ENCODE measurements at regions not wholly inside any gene's neighbourhood (a gene's known extent, or its start where the extent isn't known, plus 50 kb on each side); places are given as distances from the start of the nearest gene placed in this dataset.
"Not testable (repeated sequence)": the region's sequence is repeated elsewhere in the genome, so short reads cannot be mapped to it uniquely, and the experiment has no call there.

DNA sequence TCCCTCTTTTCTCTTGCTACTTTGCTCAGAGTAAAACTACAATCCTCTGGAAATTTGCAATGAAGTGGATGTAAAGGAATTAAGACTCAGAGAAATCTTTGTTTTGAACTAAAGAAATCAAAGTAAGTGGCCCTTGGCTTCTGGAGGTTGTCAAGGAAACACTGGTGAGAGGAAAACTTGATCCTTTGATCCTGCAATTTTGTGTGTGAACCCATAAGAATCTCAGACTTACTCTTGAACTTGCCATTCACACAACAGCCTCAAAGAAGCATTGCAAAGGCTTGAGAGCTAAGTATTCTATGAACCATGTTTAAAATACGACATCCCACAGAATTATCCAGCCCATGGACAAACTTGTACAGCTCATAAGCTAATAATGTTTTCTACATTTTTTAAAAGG, 827.5 kb downstream of the TAF11L14 start:
- DNase-seq (ENCODE audit: low spot score) = no peak

DNA sequence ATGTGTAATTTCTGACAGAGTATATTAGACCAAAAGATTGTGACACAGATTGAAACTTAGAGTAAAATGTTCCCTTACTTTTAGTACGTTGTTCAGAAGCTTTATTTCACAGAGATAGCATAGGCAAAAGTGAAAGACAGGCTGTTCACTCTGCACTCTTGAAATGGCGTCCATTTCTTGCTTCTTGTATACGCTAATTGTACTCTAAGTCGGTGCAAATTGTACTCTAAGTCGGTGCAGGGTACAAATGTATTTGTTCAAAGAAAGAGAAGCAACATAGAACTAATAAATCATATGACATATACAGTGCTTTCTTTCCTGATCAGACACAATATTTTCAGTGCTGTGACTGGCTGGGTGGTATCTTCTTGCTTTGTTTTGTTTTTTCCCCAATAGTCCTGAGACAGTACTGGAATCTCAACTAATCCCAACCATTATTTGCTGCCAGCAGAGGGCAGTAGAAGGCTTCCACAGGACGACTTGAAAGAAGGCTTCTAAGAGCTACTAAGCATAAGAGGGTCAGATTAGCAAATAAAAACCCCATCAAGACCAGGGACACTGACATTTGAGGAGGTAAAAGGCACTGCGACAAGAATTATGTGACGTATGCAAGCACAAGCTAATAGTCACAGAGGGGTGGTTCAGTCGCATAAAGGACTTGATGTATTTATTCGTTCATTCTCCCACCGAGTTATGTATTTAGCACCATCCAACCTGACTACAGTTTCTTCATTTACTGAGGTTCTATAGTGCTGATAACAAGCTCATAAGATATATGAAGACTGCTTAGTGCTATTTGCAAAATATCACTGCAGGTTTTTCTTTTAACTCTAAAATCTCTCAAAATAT, 831.8 kb downstream of the TAF11L14 start:
- peak; percentile 45 for DNase-seq (ENCODE audit: low spot score)

DNA sequence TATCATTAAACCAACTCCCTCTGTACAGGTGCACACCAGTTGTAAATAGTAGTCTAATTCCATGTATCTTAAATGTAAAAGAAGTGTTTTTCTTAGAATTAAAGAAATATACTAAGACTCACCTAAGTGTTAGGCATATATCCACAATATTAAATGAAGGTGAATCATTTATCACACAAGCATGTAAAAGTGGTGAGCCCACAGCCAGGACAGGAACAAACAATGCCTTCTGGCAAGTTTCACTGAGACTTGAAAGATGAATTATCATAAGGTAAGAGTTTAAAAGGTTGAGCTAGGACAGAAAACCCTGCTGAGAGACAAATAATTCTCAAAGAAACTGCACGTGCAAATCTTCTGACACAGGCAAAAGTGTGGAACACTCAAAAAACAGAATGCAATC, 832.5 kb downstream of the TAF11L14 start:
- DNase-seq (ENCODE audit: low spot score) = no peak

DNA sequence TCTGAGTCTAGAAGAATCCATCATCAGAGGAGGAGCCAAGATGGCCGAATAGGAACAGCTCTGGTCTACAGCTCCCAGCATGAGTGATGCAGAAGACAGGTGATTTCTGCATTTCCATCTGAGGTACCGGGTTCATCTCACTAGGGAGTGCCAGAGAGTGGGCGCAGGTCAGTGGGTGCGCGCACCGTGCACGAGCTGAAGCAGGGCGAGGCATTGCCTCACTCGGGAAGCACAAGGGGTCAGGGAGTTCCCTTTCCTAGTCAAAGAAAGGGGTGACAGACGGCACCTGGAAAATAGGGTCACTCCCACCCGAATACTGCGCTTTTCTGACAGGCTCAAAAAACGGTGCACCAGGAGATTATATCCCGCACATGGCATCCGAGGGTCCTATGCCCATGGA, 837.5 kb downstream of the TAF11L14 start:
- not testable (repeated sequence) for DNase-seq (ENCODE audit: low spot score)

DNA sequence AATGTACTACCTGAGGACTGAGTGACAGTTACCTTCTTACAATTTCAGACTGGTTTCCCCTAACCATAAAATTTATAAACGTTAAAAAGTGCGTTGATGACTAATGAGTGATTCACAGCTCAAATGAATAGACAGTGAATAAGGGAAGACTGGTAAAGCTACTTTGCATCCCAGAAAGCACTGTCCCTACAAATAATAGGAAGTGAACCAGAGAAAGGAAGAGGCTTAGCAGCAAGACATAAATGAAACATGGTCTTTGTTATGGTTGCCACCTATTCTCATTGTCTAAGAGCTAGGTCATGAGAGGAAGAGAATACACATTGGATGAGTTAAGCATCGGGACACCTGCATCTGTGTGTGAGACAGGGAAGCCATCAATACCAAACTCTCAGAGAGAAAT, 849.2 kb downstream of the TAF11L14 start:
- no peak for DNase-seq (ENCODE audit: low spot score)

DNA sequence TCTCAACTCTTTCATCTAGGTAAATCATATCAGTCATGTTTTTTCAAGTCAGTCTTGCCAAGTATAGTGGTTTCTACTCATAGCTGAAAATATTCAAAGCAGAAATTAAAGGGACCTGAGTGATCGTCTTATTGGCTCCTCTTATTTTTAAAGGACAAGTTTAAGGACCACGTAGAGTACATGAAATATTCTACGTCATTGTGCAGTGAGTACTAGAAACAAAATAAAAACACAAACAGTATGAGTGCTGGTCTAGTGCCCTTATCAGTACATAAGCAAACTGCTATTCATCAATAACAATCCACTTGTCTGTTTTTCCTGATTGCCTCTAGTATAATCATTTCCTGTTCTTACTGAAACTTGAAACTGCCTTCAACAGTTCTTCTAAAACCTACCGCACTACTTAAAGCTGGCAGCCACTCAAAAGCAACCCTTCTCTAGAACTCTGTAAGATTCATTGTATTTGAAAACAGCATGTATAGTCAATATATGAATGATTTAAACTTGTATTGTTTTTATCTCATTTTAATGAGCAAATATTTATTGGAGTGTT, 853.7 kb downstream of the TAF11L14 start:
- no peak for DNase-seq (ENCODE audit: low spot score)

DNA sequence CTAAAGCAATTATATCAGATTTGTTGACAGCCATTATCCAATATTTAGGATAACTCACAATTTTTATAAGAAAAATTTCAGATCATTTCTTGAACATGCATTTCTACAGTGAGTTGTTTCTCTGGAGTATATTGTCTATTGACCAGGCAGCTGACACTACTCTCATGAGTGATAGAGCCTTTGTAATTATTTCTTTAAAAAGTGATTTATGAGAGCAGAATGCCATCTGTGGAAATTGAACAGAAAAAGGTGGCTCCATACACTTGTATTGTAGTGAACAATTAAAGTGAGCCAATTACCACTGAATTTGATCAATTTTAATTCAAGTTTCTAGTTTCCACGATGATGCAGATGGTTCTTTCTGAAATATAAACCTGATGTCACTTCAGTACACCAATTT, 855.4 kb downstream of the TAF11L14 start:
- DNase-seq (ENCODE audit: low spot score) = no peak

DNA sequence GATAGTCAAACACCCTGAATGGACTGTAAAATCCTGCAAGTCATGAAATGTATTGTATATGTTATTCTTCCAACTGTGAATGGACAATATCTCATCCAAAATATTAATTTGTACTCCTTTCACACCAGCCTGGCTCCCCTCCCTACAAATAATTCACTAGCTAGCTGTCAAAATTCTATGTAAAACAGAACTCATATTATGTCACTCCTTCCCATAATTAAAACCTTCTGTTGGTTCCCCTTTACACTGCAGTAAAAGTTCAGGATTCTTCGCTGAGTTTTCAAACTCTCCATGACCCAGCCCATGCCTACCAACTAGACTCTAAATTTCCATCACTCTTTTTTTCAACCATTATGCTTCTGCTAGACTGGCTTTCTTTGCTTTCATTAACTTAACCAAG, 857.1 kb downstream of the TAF11L14 start:
- DNase-seq (ENCODE audit: low spot score) = no peak

DNA sequence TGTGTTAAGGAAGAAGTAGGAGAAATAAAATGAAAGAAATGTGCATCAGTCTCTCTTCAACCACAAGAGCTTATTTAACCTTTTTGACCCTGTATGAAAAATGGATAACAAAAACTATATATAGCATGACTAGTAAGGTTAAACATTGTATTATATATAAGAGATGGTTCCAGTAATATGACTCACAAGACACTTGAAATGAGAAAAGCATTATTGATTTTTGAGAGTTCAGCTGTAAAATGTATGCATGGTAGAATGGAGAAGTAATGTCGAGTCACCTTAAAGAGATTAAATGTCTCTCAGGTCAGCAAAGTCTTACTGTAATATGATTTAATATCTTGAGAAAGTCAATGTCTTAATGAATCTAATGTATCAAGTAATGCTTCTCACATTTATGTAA, 860.9 kb downstream of the TAF11L14 start:
- DNase-seq (ENCODE audit: low spot score) = no peak

DNA sequence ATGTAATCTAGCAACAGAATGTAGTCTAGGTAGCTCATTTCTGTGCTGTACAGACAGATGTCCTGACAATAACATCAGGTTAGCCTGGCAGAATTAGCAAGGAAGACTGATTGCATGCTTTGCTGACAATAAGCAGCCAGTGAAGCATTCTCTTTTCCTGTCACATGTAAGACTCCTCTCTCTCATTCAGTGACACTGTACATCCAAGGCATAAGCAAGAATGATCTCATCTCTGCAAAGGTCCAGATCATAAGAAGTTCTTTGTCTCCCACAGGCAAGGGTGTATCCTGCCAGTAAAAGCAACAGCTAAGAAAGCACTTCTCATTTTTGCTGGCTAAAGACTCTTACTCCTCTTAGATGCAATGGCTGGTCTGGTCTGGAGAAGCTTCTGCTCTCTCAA, 861.8 kb downstream of the TAF11L14 start:
- DNase-seq (ENCODE audit: low spot score) = no peak

DNA sequence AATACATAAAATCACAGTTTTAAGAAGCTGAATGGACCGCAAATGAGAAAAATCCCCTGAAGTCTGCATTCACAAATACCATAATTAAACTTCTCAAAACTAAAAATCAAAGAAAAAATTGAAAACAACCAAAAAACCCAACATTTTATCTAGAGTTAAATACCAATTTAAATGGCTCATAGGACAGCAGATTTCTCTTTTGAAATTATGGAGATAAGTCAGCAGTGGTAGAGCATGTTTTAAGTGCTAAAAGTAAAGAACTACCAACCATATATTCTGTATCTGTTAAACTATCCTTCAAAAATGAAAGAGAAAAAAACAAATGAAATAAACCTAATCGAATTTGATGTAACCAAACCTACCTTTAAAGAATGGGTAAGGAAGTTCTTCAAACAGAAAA, 862.8 kb downstream of the TAF11L14 start:
- no peak for DNase-seq (ENCODE audit: low spot score)

DNA sequence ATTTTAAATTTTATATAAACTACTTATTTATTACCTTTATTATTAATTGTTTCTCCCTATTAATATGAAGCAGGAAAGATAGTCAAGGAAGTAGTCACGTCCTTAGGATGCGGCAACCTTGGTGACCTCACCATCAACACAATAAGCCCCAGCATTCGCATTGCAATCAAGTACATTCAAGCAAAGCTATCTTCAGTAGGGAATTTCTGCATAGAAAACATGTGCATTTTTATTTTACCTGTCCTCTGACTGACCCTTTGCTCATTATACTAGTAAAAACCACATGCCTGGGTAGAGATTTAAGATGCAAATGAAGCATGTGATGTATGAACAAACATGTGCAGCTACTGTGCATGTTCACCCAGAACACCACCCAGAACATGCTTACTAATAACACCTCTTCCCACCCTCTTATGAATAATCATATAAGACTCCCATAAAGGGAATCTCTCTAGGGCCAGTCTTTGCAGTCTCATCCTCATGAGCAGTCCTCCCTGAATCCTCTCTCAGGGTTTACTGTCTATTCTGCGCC, 869.6 kb downstream of the TAF11L14 start:
- DNase-seq (ENCODE audit: low spot score) = no peak

DNA sequence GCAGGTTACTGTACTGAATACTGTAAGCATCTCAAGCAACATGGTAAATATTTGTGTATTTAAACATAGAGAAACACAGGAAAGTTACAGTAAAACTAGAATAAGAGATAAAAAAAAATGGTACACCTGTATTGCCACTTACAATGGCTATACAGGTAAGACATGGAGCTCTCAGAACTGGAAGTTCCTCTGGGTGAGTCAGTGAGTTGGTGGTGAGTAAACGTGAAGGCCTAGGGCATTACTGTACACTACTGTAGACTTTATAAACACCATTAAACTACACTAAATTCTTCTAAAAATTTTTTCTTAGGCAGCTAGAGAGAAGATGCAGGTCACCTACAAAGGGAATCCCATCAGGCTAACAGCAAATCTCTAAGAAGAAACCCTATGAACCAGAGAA, 872.9 kb downstream of the TAF11L14 start:
- DNase-seq (ENCODE audit: low spot score) = no peak

DNA sequence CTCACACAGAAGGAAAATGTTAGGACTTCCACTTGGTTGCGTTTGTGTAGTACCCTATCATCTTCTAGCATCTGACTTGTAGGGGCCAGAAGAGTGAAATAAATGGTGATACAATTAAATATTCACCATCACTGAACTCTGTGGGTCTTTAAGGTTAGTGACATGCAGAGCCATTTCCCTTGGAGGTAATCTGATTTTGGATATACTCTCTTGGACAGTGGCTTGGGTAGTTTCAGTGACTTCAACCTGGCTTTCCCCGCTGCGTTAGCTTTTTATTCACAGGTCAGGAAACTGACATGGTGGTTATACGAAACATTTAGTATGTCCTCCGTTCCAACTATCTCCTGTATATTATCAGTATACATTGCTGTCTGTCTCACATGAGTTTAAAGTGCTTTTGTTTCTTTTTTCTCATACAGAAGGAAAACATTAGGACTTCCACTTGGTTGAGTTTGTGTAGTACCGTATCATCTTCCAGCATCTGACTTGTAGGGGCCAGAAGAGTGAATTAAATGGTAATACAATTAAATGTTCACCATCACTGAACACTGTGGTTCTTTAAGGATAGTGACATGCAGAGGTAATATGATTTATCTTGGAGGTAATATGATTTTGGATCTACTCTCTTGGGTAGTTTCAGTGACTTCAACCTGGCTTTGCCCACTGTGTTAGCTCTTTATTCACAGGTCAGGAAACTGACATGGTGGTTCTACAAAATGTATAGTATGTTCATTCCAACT, 883.6 kb downstream of the TAF11L14 start:
- no peak for DNase-seq (ENCODE audit: low spot score)

DNA sequence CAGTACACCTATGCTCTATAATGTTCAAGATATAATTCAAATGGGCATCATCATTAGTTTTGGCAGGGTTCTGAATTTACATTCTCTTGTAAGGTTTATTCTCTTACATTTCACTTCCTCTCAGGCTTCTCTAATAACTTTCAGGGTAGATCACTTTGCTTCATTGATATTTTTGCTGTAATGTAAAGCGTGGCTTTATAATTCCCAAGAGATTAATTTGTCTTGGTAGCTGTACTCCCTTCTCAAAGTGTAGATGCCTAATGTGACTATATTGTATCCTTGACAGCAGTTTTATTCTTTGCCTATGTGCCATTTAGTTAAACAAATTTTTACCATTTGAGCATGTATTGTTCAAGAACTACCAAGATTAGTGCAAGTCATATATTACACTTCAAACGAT, 889.1 kb downstream of the TAF11L14 start:
- DNase-seq (ENCODE audit: low spot score) = no peak

DNA sequence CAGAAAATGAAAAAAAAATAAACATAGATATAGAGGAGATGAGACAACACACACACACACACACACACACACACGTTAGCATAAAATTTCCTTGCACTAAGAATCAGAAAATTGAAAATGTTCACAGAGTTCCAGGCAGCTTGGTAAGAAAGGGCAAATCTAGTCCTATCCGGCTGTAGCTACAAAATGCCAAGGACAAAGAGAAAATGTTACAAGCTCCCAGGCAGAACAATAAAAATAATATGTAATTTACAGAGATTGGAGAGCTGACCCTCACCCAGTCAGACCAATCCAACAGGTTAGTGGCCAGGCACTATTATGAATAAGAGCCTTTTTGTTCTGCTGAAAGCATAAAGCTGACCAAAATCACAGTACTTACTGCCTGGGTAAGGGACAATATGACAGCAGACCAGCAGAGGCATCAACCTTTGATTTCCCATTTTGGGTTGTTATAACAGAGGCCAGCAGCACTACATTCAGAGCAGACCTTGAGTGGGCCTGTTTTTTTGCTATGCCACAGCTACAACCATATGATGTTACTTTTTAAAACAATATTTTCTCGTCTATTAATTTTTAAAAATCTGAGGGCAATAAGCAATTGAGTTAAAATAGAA, 892.6 kb downstream of the TAF11L14 start:
- no peak for DNase-seq (ENCODE audit: low spot score)

DNA sequence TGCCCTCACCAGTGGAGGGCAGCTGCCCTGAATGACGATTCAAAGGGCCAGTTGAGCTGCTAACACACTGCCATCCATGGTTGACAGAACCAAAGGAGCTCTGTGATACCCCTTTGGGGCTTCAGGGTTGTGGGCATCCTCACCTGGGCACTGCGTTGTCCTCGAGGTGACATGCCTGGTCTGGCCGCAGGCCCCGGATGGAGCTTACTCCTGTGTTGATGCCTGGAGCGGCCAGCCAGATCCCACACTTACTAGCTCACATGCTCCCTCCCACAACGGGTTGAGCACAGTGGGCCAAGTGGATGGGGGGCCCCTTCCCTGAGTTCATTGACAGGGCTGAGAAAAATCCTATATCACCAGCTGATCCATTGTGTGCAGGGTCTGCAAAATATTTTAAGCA, 898.9 kb downstream of the TAF11L14 start:
- DNase-seq (ENCODE audit: low spot score) = no peak

DNA sequence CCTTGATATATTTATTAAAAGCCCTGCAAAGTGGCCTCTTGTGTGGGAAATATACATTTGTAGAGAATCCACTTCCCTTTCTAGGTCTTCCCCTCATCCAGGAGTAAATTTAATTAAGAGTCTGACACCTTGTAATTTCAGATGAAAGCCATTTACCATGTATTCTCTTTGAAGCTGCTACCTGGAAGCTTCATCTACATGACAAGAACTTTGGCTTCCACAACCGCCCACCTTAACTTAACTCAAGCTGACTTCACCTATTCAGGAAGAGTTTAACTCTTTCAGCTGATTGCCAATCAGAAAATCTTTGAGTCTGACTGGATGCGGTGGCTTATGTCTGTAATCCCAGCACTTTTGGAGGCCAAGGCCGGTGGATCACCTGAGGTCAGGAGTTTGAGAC, 899.9 kb downstream of the TAF11L14 start:
- DNase-seq (ENCODE audit: low spot score) = no peak

DNA sequence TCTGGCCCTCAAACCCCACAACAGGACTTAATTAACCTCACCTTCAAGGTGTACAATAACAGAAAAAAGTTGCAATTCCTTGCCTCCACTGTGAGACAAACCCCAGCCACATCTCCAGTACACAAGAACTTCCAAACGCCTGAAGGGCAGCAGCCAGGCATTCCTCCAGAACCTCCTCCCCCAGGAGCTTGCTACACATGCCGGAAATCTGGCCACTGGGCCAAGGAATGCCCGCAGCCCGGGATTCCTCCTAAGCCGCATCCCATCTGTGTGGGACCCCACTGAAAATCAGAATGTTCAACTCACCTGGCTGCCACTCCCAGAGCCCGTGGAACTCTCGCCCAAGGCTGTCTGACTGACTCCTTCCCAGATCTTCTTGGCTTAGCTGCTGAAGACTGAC, 901.5 kb downstream of the TAF11L14 start:
- DNase-seq (ENCODE audit: low spot score) = not testable (repeated sequence)

DNA sequence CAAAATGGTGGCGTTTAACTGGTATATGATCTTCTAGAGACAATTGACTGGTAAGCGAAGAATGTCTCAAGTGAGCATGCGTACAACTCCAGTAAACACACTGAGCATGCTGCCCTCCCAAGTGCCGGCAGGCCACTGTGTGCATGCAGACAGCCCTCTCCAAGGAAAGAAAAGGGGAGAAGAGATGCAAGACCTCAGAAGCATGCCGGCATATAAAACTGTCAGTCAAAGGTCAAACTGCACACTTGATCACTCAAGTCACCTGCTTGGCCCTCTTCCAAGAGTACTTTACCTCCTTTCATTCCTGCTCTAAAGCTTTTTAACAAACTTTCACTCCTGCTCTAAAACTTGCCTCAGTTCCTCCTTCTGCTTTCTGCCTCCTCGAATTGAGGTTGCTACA, 910.2 kb downstream of the TAF11L14 start:
- no peak for DNase-seq (ENCODE audit: low spot score)

DNA sequence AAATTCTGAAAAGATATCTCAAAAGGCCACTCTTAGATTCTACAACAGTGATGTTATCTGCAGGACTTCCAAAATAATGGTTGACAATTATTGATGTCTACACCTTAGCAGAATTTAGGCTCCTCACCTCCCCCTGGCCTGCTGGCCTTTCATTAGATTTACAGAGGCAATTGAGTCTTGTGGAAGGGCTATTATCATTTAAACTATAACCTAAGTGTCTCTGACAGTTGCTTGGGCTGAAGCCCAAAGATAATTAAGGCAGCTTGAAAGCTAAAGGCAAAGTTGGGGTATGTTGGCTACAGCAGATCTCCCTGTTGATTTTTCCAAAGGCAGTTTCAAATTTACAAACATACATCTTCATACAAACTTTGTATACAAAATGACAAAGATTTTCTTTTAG, 912.3 kb downstream of the TAF11L14 start:
- DNase-seq (ENCODE audit: low spot score) = no peak

DNA sequence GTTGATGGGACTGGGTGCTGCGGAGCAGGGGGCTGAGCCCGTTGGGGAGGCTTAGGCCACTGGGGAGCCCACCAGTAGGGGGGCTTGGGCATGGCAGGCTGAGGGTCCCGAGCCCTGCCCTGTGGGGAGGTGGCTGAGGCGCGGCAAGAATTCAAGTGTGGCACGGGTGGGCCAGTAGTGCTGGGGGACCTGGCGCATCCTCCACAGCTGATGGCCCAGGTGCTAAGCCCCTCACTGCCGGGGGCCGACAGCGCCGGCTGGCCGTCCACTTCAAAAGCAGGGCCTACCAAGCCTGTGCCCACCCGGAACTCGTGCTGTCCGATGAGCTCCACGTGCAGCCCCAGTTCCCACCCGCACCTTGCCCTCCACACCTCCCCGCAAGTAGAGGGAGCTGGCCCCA, 917.5 kb downstream of the TAF11L14 start:
- DNase-seq (ENCODE audit: low spot score) = no peak

DNA sequence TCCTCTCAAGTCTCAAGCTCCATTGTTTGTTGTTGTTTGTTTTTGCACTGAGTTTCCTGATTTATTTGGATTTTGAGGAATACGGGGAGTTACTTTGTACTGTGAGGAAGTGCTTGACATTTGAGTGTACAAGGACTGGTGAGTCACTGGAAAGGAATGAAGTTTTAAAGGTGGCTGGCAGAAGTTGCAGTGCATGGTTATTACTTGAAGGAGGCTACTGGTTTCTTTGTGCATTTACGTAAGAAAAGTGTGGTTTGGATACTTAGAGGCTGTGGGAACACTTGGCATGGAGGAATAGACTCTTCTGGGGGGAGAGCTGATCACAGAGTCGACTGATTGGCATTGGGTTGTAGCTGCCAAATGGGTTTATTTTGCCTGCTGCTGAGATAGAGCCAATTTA, 919.0 kb downstream of the TAF11L14 start:
- no peak for DNase-seq (ENCODE audit: low spot score)
